Astrocyte of the hippocampus (primary cell): ENCODE measurements at regions not wholly inside any gene's neighbourhood (a gene's known extent, or its start where the extent isn't known, plus 50 kb on each side); places are given as distances from the start of the nearest gene placed in this dataset.
A peak's percentile ranks its signal among the peaks of the same experiment; 100 is the strongest.
"Not testable (repeated sequence)": the region's sequence is repeated elsewhere in the genome, so short reads cannot be mapped to it uniquely, and the experiment has no call there.

Experiments used
- DNase-seq: peaks from one replicate; pipeline ENCODE4 v3.0.0; 2011; ENCODE audit warnings: low read depth, low spot score

- DNase-seq = no peak
Observed at GRCh38 chr13:26483546-26483945, 73.9 kb upstream of the WASF3 start.

GRCh38 chr13:26484196-26484595 lies 73.3 kb upstream of the WASF3 start:
- DNase-seq = no peak

DNA sequence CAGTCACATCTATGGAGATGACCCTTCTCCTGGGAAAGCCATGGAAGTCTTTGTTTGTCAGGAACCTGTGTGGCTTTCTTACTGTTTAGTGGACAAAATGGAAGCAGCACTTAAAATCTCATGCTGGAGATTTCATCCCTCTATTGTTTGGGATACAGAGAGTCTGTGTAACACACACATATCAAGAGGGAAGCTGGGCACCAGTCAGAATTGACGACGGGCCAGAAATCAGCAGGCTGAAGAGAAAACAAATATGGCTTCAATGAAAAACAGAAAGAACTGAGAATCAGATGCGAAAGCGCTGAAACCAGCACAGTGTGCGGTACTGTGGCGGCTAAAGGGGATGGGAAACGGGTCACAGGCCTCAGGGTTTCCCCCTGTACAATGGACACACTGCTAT lies 72.2 kb upstream of the WASF3 start:
- no peak for DNase-seq

GRCh38 chr13:26485786-26486185 lies 71.7 kb upstream of the WASF3 start:
- no peak for DNase-seq

- DNase-seq = no peak
Observed at GRCh38 chr13:26486550-26486949, 70.9 kb upstream of the WASF3 start.

- no peak for DNase-seq
Observed at GRCh38 chr13:26487781-26488180, 69.7 kb upstream of the WASF3 start.

GRCh38 chr13:26488236-26489003 lies 69.1 kb upstream of the WASF3 start:
- DNase-seq = no peak

DNA sequence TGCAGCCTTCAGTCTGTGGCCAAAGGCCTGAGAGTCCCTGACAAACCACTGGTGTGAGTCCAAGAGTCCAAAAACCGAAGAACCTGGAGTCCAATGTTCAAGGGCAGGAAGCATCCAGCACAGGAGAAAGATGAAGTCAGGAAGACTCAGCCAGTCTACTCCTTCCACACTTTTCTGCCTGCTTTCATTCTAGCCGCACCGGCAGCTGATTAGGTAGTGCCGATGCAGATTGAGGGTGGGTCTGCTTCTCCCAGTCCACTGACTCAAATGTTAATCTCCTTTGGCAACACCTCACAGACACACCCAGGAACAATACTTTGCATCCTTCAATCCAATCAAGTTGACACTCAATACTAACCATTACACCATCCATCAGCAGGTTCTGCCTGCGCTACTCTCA lies 65.2 kb upstream of the WASF3 start:
- not testable (repeated sequence) for DNase-seq

GRCh38 chr13:26494571-26495195 lies 62.8 kb upstream of the WASF3 start:
- DNase-seq = no peak

GRCh38 chr13:26495750-26496149 lies 61.7 kb upstream of the WASF3 start:
- no peak for DNase-seq

GRCh38 chr13:26497968-26498511 lies 59.4 kb upstream of the WASF3 start:
- peak; percentile 62 for DNase-seq

- peak; percentile 8 for DNase-seq
Observed at GRCh38 chr13:26498656-26499601, 58.6 kb upstream of the WASF3 start.

- no peak for DNase-seq
Observed at GRCh38 chr13:26500618-26501320, 56.7 kb upstream of the WASF3 start.

GRCh38 chr13:26501641-26502040 lies 55.8 kb upstream of the WASF3 start:
- DNase-seq = no peak

DNA sequence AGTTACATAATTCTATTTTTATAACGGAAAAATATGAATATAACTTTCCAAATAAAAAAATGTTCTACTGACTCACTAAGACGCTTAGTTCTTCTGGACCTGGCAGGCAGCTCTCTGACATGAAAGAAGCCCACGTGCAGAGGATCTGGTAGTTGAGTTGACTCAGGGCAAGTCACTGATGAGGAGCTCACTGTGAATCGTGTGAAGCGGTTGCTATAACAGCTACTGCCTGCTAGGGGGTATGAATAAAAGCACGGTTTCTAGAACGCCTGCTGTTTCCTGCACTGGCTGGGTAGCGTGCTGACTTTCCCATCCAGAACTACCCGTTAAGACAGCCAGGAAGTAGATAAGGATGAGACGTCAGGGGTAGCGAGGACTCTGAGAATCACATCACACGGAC lies 54.7 kb upstream of the WASF3 start:
- DNase-seq = peak; percentile 12

GRCh38 chr13:26503826-26504594 lies 53.5 kb upstream of the WASF3 start:
- DNase-seq = no peak
